MM.1S (cell line): ENCODE measurements at regions not wholly inside any gene's neighbourhood (a gene's known extent, or its start where the extent isn't known, plus 50 kb on each side); places are given as distances from the start of the nearest gene placed in this dataset.

Experiments
- DNase-seq: peaks from one replicate; pipeline ENCODE4 v3.0.0-alpha.2; 2015
- H2AFZ ChIP-seq: fragments of 300-600 bp; sonication (generic); 2 replicates; pipeline ENCODE4 v1.6.0; 2016; ENCODE audit warnings: antibody characterized with exemption, low read length
- H3F3A ChIP-seq: fragments of 300-600 bp; sonication (generic); 2 replicates; pipeline ENCODE4 v1.6.1; 2016; ENCODE audit warnings: mild to moderate bottlenecking, antibody characterized with exemption, low read length, moderate library complexity, mixed read lengths; ENCODE audit not compliant: insufficient read depth
- H3K27ac ChIP-seq: fragments of 300-600 bp; sonication (generic); 2 replicates; pipeline ENCODE4 v1.5.1; 2016; ENCODE audit warnings: mild to moderate bottlenecking, low read length
- H3K27me3 ChIP-seq: fragments of 300-600 bp; sonication (generic); replicated peaks from 2 replicates; pipeline ENCODE4 v1.6.0; 2016; ENCODE audit warnings: low read length; ENCODE audit not compliant: insufficient read depth
- H3K36me3 ChIP-seq: fragments of 300-600 bp; sonication (generic); replicated peaks from 2 replicates; pipeline ENCODE4 v1.6.1; 2016; ENCODE audit warnings: mild to moderate bottlenecking, low read length, mixed read lengths; ENCODE audit not compliant: insufficient read depth
- H3K4me1 ChIP-seq: fragments of 300-600 bp; sonication (generic); 2 replicates; pipeline ENCODE4 v1.6.1; 2016; ENCODE audit warnings: low read length, mixed read lengths
- H3K4me2 ChIP-seq: fragments of 300-600 bp; sonication (generic); 2 replicates; pipeline ENCODE4 v1.6.0; 2016; ENCODE audit warnings: low read depth, low read length
- H3K4me3 ChIP-seq: fragments of 300-600 bp; sonication (generic); 2 replicates; pipeline ENCODE4 v1.5.1; 2016; ENCODE audit warnings: low read length, mixed read lengths
- H3K79me2 ChIP-seq: fragments of 300-600 bp; sonication (generic); 2 replicates; pipeline ENCODE4 v1.6.1; 2016; ENCODE audit warnings: mixed run types, low read length, mixed read lengths
- H3K9ac ChIP-seq: fragments of 300-600 bp; sonication (generic); 2 replicates; pipeline ENCODE4 v1.6.1; 2016; ENCODE audit warnings: low read length, mixed read lengths
- H3K9me2 ChIP-seq: fragments of 300-600 bp; sonication (generic); replicated peaks from 2 replicates; pipeline ENCODE4 v1.6.1; 2016; ENCODE audit warnings: mild to moderate bottlenecking, low read length, mixed read lengths; ENCODE audit not compliant: insufficient read depth
- H3K9me3 ChIP-seq: fragments of 300-600 bp; sonication (generic); replicated peaks from 2 replicates; pipeline ENCODE4 v1.6.1; 2016; ENCODE audit warnings: mild to moderate bottlenecking, low read length, mixed read lengths; ENCODE audit not compliant: insufficient read depth
- H4K20me1 ChIP-seq: fragments of 300-600 bp; sonication (generic); 2 replicates; pipeline ENCODE4 v1.6.1; 2016; ENCODE audit warnings: mild to moderate bottlenecking, low read length, moderate library complexity, mixed read lengths; ENCODE audit not compliant: insufficient read depth
- EZH2 ChIP-seq: fragments of 300-600 bp; sonication (generic); optimal IDR thresholded peaks from 2 replicates; pipeline ENCODE3; 2017; ENCODE audit warnings: low read depth, mild to moderate bottlenecking, antibody characterized with exemption, low read length, mixed read lengths
- EZH2phosphoT487 ChIP-seq: fragments of 300-600 bp; sonication (generic); IDR thresholded peaks from 2 replicates; pipeline ENCODE4 v1.6.1; 2018; ENCODE audit warnings: antibody characterized with exemption, low read length
- TF ChIP-seq, protein P1 (sequence below): fragments of 300-600 bp; sonication (generic); IDR thresholded peaks from 2 replicates; pipeline ENCODE4 v1.5.1; 2016; ENCODE audit warnings: antibody characterized with exemption, low read length, mixed read lengths

DNA sequence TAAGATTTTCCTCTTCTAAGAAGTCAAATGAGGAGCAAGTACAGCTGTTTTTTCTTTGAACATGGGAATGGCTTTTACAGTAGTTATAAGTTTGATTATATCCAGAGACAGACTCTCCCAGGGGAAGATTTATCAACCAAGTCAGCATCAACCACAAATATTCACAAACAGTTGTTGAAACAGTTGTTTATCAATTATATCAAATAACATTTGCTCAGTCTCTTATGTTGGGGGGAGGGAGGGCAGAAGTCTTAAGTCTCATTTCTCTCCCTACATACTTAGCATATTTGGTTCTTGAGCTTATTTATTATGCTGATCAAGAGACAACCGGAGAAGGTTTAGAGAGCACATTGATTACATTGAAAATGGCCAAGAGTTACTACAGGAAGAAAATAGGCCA lies 110.1 kb downstream of the FBXO8 start:
- Histone ChIP-seq H4K20me1 (no peaks in the 10 kb centered on the region), H3K9me2 (no peaks in the 10 kb centered on the region), H3K4me1 (no peaks in the 10 kb centered on the region), H3F3A (no peaks in the 10 kb centered on the region), H3K27me3 (no peaks in the 10 kb centered on the region), H3K79me2 (no peaks in the 10 kb centered on the region), H3K9me3 (no peaks in the 10 kb centered on the region), H2AFZ (no peak overlapping the region), H3K4me2 (no peak overlapping the region), H3K4me3 (no peak overlapping the region), H3K9ac (no peak overlapping the region), H3K36me3 (no peaks in the 10 kb centered on the region), H3K27ac (no peak overlapping the region)
- TF ChIP-seq EZH2phosphoT487 (no peak), EZH2 (no peak)
- TF ChIP-seq, protein P1, sequence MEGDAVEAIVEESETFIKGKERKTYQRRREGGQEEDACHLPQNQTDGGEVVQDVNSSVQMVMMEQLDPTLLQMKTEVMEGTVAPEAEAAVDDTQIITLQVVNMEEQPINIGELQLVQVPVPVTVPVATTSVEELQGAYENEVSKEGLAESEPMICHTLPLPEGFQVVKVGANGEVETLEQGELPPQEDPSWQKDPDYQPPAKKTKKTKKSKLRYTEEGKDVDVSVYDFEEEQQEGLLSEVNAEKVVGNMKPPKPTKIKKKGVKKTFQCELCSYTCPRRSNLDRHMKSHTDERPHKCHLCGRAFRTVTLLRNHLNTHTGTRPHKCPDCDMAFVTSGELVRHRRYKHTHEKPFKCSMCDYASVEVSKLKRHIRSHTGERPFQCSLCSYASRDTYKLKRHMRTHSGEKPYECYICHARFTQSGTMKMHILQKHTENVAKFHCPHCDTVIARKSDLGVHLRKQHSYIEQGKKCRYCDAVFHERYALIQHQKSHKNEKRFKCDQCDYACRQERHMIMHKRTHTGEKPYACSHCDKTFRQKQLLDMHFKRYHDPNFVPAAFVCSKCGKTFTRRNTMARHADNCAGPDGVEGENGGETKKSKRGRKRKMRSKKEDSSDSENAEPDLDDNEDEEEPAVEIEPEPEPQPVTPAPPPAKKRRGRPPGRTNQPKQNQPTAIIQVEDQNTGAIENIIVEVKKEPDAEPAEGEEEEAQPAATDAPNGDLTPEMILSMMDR, result no peak
- DNase-seq, result no peak

DNA sequence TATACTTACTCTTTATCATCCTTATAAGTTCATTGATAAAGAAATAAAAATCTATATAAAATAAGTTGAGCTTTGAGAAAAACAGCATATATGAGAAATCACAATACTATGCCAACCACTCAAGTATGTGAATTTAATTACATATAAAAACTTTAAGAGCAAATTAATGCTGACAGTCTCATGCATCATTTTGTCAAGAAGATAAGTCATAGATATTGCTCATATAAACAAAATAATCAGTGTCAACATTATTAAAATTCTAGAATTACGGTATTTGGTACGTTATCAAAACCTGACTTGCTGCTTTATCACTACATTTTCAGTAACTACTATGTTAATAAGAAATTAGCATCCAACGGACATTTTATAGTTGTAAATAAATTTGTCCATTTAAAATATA lies 111.2 kb downstream of the FBXO8 start:
- TF ChIP-seq EZH2phosphoT487, result no peak
- no peak for TF ChIP-seq EZH2
- TF ChIP-seq, protein P1, result no peak
- Histone ChIP-seq H3K9me2 (no peaks in the 10 kb centered on the region), H3K9me3 (no peaks in the 10 kb centered on the region), H3K4me2 (no peak overlapping the region), H3K9ac (no peak overlapping the region), H3K4me3 (no peak overlapping the region), H3K79me2 (no peaks in the 10 kb centered on the region), H2AFZ (no peak overlapping the region), H3K36me3 (no peaks in the 10 kb centered on the region), H3K27ac (no peak overlapping the region), H4K20me1 (no peaks in the 10 kb centered on the region), H3F3A (no peaks in the 10 kb centered on the region), H3K27me3 (no peaks in the 10 kb centered on the region), H3K4me1 (no peaks in the 10 kb centered on the region)
- no peak for DNase-seq

DNA sequence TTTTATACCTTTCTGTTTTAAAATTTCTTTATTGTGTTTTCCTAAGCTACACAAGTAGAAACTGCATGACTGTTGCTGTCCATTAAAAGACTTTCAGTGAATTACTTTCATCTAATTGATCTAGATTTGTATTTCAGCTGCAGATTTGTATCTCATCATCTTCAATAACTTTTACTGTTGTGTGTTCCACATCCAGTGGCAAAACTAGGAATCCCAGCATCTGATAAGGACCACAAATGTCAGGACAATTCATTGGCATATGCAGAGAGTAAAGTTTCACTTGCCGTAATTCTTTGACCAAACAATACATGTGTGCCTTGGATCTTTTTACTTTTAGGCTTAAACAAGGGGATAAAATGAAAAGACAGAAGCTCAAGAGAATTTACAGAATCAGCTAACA lies 112.6 kb downstream of the FBXO8 start:
- Histone ChIP-seq H3F3A (no peaks in the 10 kb centered on the region), H3K4me2 (no peak overlapping the region), H3K27me3 (no peaks in the 10 kb centered on the region), H3K79me2 (no peaks in the 10 kb centered on the region), H3K9me2 (no peaks in the 10 kb centered on the region), H3K36me3 (no peaks in the 10 kb centered on the region), H3K9ac (no peak overlapping the region), H2AFZ (no peak overlapping the region), H3K4me3 (no peak overlapping the region), H4K20me1 (no peaks in the 10 kb centered on the region), H3K9me3 (no peaks in the 10 kb centered on the region), H3K27ac (no peak overlapping the region), H3K4me1 (no peaks in the 10 kb centered on the region)
- no peak for DNase-seq
- TF ChIP-seq EZH2phosphoT487 (no peak), EZH2 (no peak)
- TF ChIP-seq, protein P1, result no peak
